DND-41 (cell line): ENCODE measurements at regions not wholly inside any gene's neighbourhood (a gene's known extent, or its start where the extent isn't known, plus 50 kb on each side); places are given as distances from the start of the nearest gene placed in this dataset.

Experiments
- EZH2 ChIP-seq: IDR thresholded peaks from 3 replicates; pipeline ENCODE4 v1.6.1; 2012; ENCODE audit warnings: borderline replicate concordance, low read depth, mild to moderate bottlenecking, moderate library complexity, low read length, inconsistent platforms; ENCODE audit not compliant: severe bottlenecking
- TF ChIP-seq, protein P1 (sequence below): IDR thresholded peaks from 2 replicates; pipeline ENCODE4 v1.5.1; 2012; ENCODE audit warnings: borderline replicate concordance, low read length, moderate library complexity, mild to moderate bottlenecking; ENCODE audit not compliant: poor library complexity, severe bottlenecking; ENCODE audit errors: extremely low read depth

DNA sequence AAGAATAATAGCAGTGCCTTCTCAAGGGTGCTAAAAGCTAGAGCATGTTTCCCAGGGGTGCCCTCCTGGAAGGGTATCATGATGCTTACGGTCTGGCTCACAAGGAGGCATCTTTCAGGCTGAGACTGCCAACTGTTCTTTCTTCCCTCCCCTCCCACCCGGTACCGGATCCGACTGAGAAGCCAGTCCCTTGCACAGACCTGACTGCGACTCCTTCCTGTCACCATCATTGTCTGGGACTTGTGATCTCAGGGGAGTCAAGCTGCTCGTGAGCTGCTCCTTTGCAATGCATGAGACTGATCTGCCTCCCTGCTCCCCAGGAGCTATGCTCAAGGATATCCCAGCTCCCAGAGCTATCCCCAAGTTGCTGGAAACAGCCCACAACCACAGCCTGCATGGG lies 170.8 kb downstream of the GADD45G start:
- TF ChIP-seq, protein P1, sequence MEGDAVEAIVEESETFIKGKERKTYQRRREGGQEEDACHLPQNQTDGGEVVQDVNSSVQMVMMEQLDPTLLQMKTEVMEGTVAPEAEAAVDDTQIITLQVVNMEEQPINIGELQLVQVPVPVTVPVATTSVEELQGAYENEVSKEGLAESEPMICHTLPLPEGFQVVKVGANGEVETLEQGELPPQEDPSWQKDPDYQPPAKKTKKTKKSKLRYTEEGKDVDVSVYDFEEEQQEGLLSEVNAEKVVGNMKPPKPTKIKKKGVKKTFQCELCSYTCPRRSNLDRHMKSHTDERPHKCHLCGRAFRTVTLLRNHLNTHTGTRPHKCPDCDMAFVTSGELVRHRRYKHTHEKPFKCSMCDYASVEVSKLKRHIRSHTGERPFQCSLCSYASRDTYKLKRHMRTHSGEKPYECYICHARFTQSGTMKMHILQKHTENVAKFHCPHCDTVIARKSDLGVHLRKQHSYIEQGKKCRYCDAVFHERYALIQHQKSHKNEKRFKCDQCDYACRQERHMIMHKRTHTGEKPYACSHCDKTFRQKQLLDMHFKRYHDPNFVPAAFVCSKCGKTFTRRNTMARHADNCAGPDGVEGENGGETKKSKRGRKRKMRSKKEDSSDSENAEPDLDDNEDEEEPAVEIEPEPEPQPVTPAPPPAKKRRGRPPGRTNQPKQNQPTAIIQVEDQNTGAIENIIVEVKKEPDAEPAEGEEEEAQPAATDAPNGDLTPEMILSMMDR: no peak
- no peak for TF ChIP-seq EZH2
